Peyer's patch (tissue), 4 donors: ENCODE measurements at regions not wholly inside any gene's neighbourhood (a gene's known extent, or its start where the extent isn't known, plus 50 kb on each side); places are given as distances from the start of the nearest gene placed in this dataset.

ENCODE experiments used
- POLR2A ChIP-seq, 2 donors: fragments of 450-650 bp; IDR thresholded peaks; one replicate each; pipeline ENCODE4 v1.5.1; 2017; ENCODE audit warnings: antibody characterized with exemption in 2 of 2, mild to moderate bottlenecking in 2 of 2, moderate library complexity in 2 of 2
- TF ChIP-seq, protein P1 (sequence below), 6 experiments: fragments of 450-650 bp in 4 of 6; fragments of 200-600 bp in 2 of 6; sonication (generic) in 1 of 6; IDR thresholded peaks; one replicate each; pipeline ENCODE4 v1.5.1; 2017 to 2019; ENCODE audit warnings: antibody characterized with exemption in 6 of 6, mild to moderate bottlenecking in 3 of 6, moderate library complexity in 1 of 6

DNA sequence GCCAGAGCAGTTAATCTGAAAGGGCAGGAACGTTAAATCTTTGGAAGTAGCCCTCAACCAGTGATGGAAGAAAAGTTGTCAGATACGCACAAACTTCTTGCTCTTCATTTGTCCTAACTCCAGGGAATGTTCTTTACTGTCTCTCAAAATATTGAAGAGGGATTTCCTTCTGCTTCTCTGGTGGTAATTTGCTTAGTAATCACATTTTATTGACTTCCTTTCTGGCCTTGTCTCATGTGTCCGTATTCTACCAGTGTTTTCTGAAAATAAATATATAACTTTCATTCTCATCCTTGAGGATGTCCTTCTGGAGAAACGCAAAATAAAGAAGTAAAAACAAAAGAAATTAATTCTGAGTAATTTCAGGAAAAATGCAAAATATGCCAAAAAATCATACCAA lies 282.1 kb downstream of the CYLC2 start:
- TF ChIP-seq POLR2A (IDR thresholded peaks at IDR 0.05), result no peak
- TF ChIP-seq, protein P1, sequence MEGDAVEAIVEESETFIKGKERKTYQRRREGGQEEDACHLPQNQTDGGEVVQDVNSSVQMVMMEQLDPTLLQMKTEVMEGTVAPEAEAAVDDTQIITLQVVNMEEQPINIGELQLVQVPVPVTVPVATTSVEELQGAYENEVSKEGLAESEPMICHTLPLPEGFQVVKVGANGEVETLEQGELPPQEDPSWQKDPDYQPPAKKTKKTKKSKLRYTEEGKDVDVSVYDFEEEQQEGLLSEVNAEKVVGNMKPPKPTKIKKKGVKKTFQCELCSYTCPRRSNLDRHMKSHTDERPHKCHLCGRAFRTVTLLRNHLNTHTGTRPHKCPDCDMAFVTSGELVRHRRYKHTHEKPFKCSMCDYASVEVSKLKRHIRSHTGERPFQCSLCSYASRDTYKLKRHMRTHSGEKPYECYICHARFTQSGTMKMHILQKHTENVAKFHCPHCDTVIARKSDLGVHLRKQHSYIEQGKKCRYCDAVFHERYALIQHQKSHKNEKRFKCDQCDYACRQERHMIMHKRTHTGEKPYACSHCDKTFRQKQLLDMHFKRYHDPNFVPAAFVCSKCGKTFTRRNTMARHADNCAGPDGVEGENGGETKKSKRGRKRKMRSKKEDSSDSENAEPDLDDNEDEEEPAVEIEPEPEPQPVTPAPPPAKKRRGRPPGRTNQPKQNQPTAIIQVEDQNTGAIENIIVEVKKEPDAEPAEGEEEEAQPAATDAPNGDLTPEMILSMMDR (IDR thresholded peaks at IDR 0.05), result no peak
